HUDEP-2 (cell line): ENCODE measurements at regions not wholly inside any gene's neighbourhood (a gene's known extent, or its start where the extent isn't known, plus 50 kb on each side); places are given as distances from the start of the nearest gene placed in this dataset.
"Not testable (repeated sequence)": the region's sequence is repeated elsewhere in the genome, so short reads cannot be mapped to it uniquely, and the experiment has no call there.

Source experiments
- DNase-seq, 76 experiments: peaks; one replicate each; lab custom pipeline; 2025; ENCODE audit not compliant: unreplicated experiment in 76 of 76; lab: John Stamatoyannopoulos, UW

- DNase-seq = no peak
Measured at GRCh38 chr22:44630826-44631225, 71.2 kb upstream of the PRR5 start.

- DNase-seq = no peak
Measured at GRCh38 chr22:44628835-44629234, 73.2 kb upstream of the PRR5 start.

- DNase-seq = no peak
Measured at GRCh38 chr22:44628273-44628672, 73.7 kb upstream of the PRR5 start.

- no peak for DNase-seq
Measured at GRCh38 chr22:44627521-44628139, 74.4 kb upstream of the PRR5 start.

- peak in 60 of 76 experiments; percentile 2 to 76 (median 37) for DNase-seq
Measured at GRCh38 chr22:44625981-44626687, 75.9 kb upstream of the PRR5 start.

- no peak for DNase-seq
Measured at GRCh38 chr22:44625421-44625760, 76.6 kb upstream of the PRR5 start.

- no peak for DNase-seq
Measured at GRCh38 chr22:44624689-44625420, 77.1 kb upstream of the PRR5 start.

- peak in 3 of 76 experiments; percentile 4 for DNase-seq
Measured at GRCh38 chr22:44623771-44624510, 78.1 kb upstream of the PRR5 start.

GRCh38 chr22:44622679-44623078, 79.3 kb upstream of the PRR5 start:
- DNase-seq = no peak

GRCh38 chr22:44622147-44622427, 79.9 kb upstream of the PRR5 start:
- no peak for DNase-seq

GRCh38 chr22:44621401-44622146, 80.4 kb upstream of the PRR5 start:
- no peak for DNase-seq

GRCh38 chr22:44620841-44621257, 81.2 kb upstream of the PRR5 start:
- DNase-seq = no peak

GRCh38 chr22:44620129-44620840, 81.7 kb upstream of the PRR5 start:
- peak in 3 of 76 experiments; percentile 3 to 20 (median 5) for DNase-seq

- not testable (repeated sequence) for DNase-seq
Measured at GRCh38 chr22:44619560-44620128, 82.4 kb upstream of the PRR5 start.

GRCh38 chr22:44618910-44619309, 83.1 kb upstream of the PRR5 start:
- not testable (repeated sequence) for DNase-seq

- no peak for DNase-seq
Measured at GRCh38 chr22:44618400-44618799, 83.6 kb upstream of the PRR5 start.

- DNase-seq = no peak
Measured at GRCh38 chr22:44617828-44618227, 84.2 kb upstream of the PRR5 start.

GRCh38 chr22:44616882-44617655, 84.9 kb upstream of the PRR5 start:
- DNase-seq = no peak

GRCh38 chr22:44616461-44616860, 85.5 kb upstream of the PRR5 start:
- DNase-seq = no peak
